HepG2 (cell line): ENCODE measurements at regions not wholly inside any gene's neighbourhood (a gene's known extent, or its start where the extent isn't known, plus 50 kb on each side); places are given as distances from the start of the nearest gene placed in this dataset.

Source experiments
- CTCF ChIP-seq: sonication (generic); formaldehyde crosslinking; IDR thresholded peaks from 2 replicates; pipeline ENCODE4 v1.5.0; 2020; ENCODE audit warnings: mild to moderate bottlenecking, missing genetic modification reagents, moderate library complexity
- GMEB1 ChIP-seq: sonication (generic); formaldehyde crosslinking; IDR thresholded peaks from 2 replicates; pipeline ENCODE4 v1.5.1; 2020; ENCODE audit warnings: missing genetic modification reagents, mild to moderate bottlenecking, borderline replicate concordance
- KDM5A ChIP-seq: fragments of 200-600 bp; sonication (generic); IDR thresholded peaks from 2 replicates; pipeline ENCODE4 v1.7.0; 2018; ENCODE audit warnings: antibody characterized with exemption, mild to moderate bottlenecking, low read length, borderline replicate concordance
- MEIS2 ChIP-seq: sonication (generic); formaldehyde crosslinking; IDR thresholded peaks from 2 replicates; pipeline ENCODE4 v1.9.0; 2021; ENCODE audit warnings: mild to moderate bottlenecking, missing genetic modification reagents
- PBX3 ChIP-seq: sonication (generic); formaldehyde crosslinking; IDR thresholded peaks from 2 replicates; pipeline ENCODE4 v1.8.1; 2023; ENCODE audit warnings: missing genetic modification reagents, inconsistent platforms, borderline replicate concordance
- POLR2AphosphoS5 ChIP-seq: IDR thresholded peaks from 2 replicates; pipeline ENCODE4 v1.6.1; 2012; ENCODE audit warnings: low read depth, low read length
- SP1 ChIP-seq, 2 experiments: fragments of 450-650 bp in 1 of 2; sonication (generic) in 1 of 2; formaldehyde crosslinking in 1 of 2; IDR thresholded peaks; 2 replicates each; pipeline versions ENCODE4 v1.4.0 to v1.6.1; 2016 to 2020; ENCODE audit warnings: missing genetic modification reagents in 1 of 2
- TAF1 ChIP-seq: sonication (generic); formaldehyde crosslinking; IDR thresholded peaks from 2 replicates; pipeline ENCODE4 v1.4.0; 2020; ENCODE audit warnings: missing genetic modification reagents
- TAF15 ChIP-seq: fragments of 200-400 bp; formaldehyde crosslinking; IDR thresholded peaks from one replicate; pipeline ENCODE4 v1.6.1; 2018; ENCODE audit warnings: mild to moderate bottlenecking, low read depth, low read length; ENCODE audit not compliant: poor library complexity, severe bottlenecking

GRCh38 chr20:55424476-55424875 is 580.8 kb downstream of the CBLN4 start:
- TF ChIP-seq CTCF: no peak
- no peak for TF ChIP-seq TAF15
- no peak for TF ChIP-seq SP1 (IDR thresholded peaks at IDR 0.05)
- no peak for TF ChIP-seq SP1 (CRISPR knock-in tag; IDR thresholded peaks at IDR 0.05)
- TF ChIP-seq POLR2AphosphoS5: no peak
- TF ChIP-seq MEIS2 (CRISPR knock-in tag): no peak
- no peak for TF ChIP-seq PBX3 (CRISPR knock-in tag)
- TF ChIP-seq GMEB1 (CRISPR knock-in tag): no peak
- TF ChIP-seq KDM5A: no peak
- TF ChIP-seq TAF1: no peak
